Lung (tissue), 11 donors: ENCODE measurements at regions not wholly inside any gene's neighbourhood (a gene's known extent, or its start where the extent isn't known, plus 50 kb on each side); places are given as distances from the start of the nearest gene placed in this dataset.

ENCODE experiments used
- ATAC-seq: fragments of 200-7000 bp; cut with Tn5 transposase; one replicate; pipeline ENCODE4 v1.9.1; 2020; ENCODE audit warnings: moderate number of reproducible peaks; ENCODE audit not compliant: insufficient read depth, low FRiP score
- DNase-seq, 3 donors: peaks; one replicate each; pipeline ENCODE4 v3.0.0-alpha.2; 2013 to 2017
- H3K27ac ChIP-seq, 2 donors: one replicate each; pipeline ENCODE4 v1.5.1; 2013; ENCODE audit warnings: mild to moderate bottlenecking in 2 of 2, moderate library complexity in 2 of 2, control low read depth in 1 of 2, inconsistent platforms in 1 of 2, low read depth in 1 of 2, low read length in 1 of 2
- H3K27me3 ChIP-seq, 3 donors: one replicate each; pipeline ENCODE4 v1.5.1; 2013; ENCODE audit warnings: low read length in 2 of 3; ENCODE audit not compliant: control insufficient read depth in 3 of 3, insufficient read depth in 3 of 3
- H3K36me3 ChIP-seq, 4 donors: one replicate each; pipeline ENCODE4 v1.5.1; 2013; ENCODE audit warnings: low read length in 4 of 4, mild to moderate bottlenecking in 1 of 4, moderate library complexity in 1 of 4; ENCODE audit not compliant: control insufficient read depth in 4 of 4, insufficient read depth in 4 of 4
- H3K4me1 ChIP-seq, 5 donors: one replicate each; pipeline ENCODE4 v1.5.1; 2013; ENCODE audit warnings: low read length in 5 of 5, mild to moderate bottlenecking in 2 of 5, moderate library complexity in 1 of 5; ENCODE audit not compliant: control insufficient read depth in 5 of 5, insufficient read depth in 5 of 5
- H3K4me3 ChIP-seq: one replicate; pipeline ENCODE4 v1.5.1; 2013; ENCODE audit warnings: mild to moderate bottlenecking, control low read depth, moderate library complexity
- H3K9ac ChIP-seq, 2 donors: one replicate each; pipeline ENCODE4 v1.5.1; 2013; ENCODE audit warnings: low read length in 2 of 2, control low read depth in 1 of 2; ENCODE audit not compliant: insufficient read depth in 1 of 2
- H3K9me3 ChIP-seq, 4 donors: one replicate each; pipeline ENCODE4 v1.5.1; 2013; ENCODE audit warnings: low read length in 3 of 4, mild to moderate bottlenecking in 1 of 4, moderate library complexity in 1 of 4; ENCODE audit not compliant: control insufficient read depth in 4 of 4, insufficient read depth in 3 of 4
- WGBS, 2 donors: extraction: QIAGEN DNeasy Blood & Tissue Kit; methylation state at CpG; one replicate each; pipeline ENCODE4 v1.1.7; 2013; 5-methylcytosine and 5-hydroxymethylcytosine counted together
- TF ChIP-seq, protein P1 (sequence below): IDR thresholded peaks from 2 replicates; pipeline ENCODE4 v1.5.1; 2012; ENCODE audit warnings: mild to moderate bottlenecking; ENCODE audit errors: control extremely low read depth, extremely low read depth
- donor health status: control.
- donor health status: control.
- donor health status: Bipolar disorder and iron deficiency.
- donor health status: healthy.
- donor health status: DM: yes; HTN: yes; CAD: no.

DNA sequence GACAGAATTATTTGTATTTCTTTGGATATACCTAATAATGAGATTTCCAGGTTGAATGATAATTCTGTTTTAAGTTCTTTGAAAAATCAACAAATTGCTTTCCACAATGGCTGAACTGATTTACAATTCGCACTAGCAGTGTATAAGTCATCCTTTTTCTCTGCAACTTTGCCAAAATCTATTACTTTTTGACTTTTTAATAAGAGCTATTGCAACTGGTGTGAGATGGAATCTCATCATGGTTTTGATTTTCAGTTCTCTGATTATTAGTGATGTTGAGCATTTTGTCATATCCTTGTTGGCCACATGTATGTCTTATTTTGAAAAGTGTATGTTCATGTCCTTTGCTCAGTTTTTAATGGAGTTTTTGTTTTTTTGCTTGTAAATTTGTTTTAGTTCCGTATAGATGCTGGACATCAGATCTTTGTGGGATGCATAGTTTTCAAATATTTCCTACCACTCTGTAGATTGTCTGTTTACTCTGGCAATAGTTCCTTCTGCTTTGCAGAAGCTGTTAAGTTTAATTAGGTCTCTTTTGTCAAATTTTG, 409.8 kb upstream of the CITED2 start:
- H3K27me3 ChIP-seq, result no peaks in the 10 kb centered on the region
- H3K36me3 ChIP-seq, result no peaks in the 10 kb centered on the region
- H3K4me1 ChIP-seq, result no peaks in the 10 kb centered on the region
- WGBS, 2 donors, result 96% methylated on average over 2 of the region's 2 CpGs
- ATAC-seq (no peak), DNase-seq (no peak)
- no peak overlapping the region for H3K9ac ChIP-seq
- TF ChIP-seq, protein P1, sequence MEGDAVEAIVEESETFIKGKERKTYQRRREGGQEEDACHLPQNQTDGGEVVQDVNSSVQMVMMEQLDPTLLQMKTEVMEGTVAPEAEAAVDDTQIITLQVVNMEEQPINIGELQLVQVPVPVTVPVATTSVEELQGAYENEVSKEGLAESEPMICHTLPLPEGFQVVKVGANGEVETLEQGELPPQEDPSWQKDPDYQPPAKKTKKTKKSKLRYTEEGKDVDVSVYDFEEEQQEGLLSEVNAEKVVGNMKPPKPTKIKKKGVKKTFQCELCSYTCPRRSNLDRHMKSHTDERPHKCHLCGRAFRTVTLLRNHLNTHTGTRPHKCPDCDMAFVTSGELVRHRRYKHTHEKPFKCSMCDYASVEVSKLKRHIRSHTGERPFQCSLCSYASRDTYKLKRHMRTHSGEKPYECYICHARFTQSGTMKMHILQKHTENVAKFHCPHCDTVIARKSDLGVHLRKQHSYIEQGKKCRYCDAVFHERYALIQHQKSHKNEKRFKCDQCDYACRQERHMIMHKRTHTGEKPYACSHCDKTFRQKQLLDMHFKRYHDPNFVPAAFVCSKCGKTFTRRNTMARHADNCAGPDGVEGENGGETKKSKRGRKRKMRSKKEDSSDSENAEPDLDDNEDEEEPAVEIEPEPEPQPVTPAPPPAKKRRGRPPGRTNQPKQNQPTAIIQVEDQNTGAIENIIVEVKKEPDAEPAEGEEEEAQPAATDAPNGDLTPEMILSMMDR, result no peak
- no peak overlapping the region for H3K27ac ChIP-seq
- no peak overlapping the region for H3K4me3 ChIP-seq
- peaks cover 2 to 16% (median 6%) of the 10 kb centered on the region in 4 donors for H3K9me3 ChIP-seq

DNA sequence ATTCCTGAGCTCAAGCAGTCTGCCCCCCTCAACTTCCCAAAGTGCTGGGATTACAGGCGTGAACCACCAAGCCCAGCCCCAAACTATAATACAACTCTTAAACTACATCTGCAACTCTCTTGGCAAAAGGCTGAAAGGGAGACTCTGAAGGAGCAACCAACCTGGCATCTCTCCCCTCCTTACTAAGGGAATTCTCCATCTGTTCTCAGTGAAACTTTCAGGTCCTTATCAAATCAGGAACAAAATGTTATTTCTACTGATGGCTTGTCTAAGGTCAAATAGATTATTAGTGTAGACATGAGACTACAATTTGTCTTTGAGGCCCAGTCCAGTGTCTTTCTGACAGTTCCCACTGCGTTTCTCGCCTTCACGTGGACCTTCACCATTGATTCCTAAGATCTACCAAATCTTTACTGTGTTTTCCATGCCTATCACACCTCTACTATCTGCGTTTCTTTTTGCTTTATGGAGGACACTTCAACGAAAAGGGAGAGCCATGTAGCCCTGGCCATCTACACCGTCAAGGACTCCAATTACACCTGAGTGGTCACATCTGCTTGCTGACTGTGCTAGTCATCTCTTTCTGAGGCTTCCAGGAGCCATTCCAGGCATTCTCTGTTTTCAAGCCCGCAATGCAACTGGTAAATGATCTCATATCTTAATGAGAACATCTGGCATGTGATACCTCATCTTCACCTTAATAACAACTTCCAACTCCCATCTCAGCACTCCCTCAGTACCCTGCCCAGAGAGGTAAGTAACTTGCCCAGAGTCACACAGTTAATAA, 405.7 kb upstream of the CITED2 start:
- no peaks in the 10 kb centered on the region for H3K36me3 ChIP-seq
- no peak overlapping the region for H3K4me3 ChIP-seq
- H3K9me3 ChIP-seq, result peaks cover 0 to 11% (median 0%) of the 10 kb centered on the region in 4 donors
- no peak overlapping the region for H3K9ac ChIP-seq
- ATAC-seq (no peak), DNase-seq (no peak)
- WGBS, 2 donors, result 83 to 90% methylated on average over 8 of the region's 8 CpGs
- TF ChIP-seq, protein P1, result no peak
- peaks cover 0 to 24% (median 5%) of the 10 kb centered on the region in 5 donors for H3K4me1 ChIP-seq
- no peaks in the 10 kb centered on the region for H3K27me3 ChIP-seq
- H3K27ac ChIP-seq, result no peak overlapping the region

DNA sequence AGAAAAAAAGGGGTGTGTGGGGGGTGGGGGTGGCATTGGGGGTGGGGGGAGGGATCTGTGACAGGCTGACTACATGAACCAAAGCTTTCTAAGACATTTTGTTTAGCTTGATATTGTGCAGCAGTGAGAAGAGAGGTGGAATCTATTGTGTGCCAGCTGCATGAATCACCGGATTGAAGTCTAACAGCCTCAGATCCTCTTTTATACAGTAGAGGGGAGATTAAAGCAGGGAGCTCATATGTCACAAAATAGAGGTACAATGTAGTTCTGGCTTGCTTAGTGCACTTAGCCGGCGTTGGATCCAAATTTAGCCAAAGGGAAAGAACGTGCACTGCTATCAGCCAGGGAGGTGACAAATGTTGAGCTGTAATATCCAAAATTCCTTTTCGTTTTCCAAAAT, 404.2 kb upstream of the CITED2 start:
- peaks cover 0 to 24% (median 5%) of the 10 kb centered on the region in 5 donors for H3K4me1 ChIP-seq
- 66 to 81% methylated on average over 5 of the region's 5 CpGs for WGBS, 2 donors
- TF ChIP-seq, protein P1, result no peak
- no peak overlapping the region for H3K9ac ChIP-seq
- no peaks in the 10 kb centered on the region for H3K27me3 ChIP-seq
- H3K4me3 ChIP-seq, result no peak overlapping the region
- ATAC-seq, result no peak
- peaks cover 0 to under 1% (median 0%) of the 10 kb centered on the region in 4 donors for H3K9me3 ChIP-seq
- H3K27ac ChIP-seq, result peak overlapping the region in 1 of 2 donors; percentile 13
- DNase-seq, result no peak
- no peaks in the 10 kb centered on the region for H3K36me3 ChIP-seq
